Left renal cortex interstitium (tissue), 4 donors: ENCODE measurements at regions not wholly inside any gene's neighbourhood (a gene's known extent, or its start where the extent isn't known, plus 50 kb on each side); places are given as distances from the start of the nearest gene placed in this dataset.
A peak's percentile ranks its signal among the peaks of the same experiment; 100 is the strongest.
"Not testable (repeated sequence)": the region's sequence is repeated elsewhere in the genome, so short reads cannot be mapped to it uniquely, and the experiment has no call there.

Source experiments
- DNase-seq, 4 donors: peaks; one replicate each; pipeline ENCODE4 v3.0.0-alpha.2; 2013; ENCODE audit warnings: low read depth in 4 of 4, low spot score in 2 of 4, missing footprints in 1 of 4

DNA sequence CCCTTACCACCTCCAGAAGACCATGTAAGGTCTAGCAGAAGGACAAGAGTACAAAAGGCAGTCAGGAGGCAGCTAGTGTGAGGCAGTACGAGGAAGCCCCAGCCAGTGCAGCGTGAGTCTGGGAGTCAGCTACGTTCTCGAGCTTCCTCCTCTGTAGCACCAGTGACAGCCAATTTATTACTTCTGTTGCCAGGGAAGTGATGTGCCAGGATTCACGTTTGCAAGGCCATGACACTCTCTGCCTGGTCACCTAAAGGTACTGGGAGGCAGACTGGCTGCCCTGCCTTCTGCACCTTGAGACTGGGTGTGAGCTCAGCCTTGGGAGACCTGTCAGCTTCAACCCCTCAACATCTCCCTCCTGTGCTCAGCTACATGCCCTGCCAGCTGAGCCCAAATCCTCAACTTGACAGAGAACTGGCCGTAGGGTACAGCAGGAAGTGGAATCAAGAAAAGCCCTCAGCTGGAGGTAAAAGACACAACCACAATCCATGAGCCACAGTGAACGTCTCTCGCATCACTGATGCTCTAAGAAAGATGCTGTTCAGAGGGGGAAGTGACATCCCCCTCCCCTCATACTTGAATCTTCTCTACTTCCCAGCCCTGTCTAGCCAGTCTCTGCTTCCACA lies 182.5 kb upstream of the RGS6 start:
- no peak for DNase-seq

- DNase-seq, result no peak
These were observed 181.0 kb upstream of the RGS6 start for GRCh38 chr14:71751264-71751663.

DNA sequence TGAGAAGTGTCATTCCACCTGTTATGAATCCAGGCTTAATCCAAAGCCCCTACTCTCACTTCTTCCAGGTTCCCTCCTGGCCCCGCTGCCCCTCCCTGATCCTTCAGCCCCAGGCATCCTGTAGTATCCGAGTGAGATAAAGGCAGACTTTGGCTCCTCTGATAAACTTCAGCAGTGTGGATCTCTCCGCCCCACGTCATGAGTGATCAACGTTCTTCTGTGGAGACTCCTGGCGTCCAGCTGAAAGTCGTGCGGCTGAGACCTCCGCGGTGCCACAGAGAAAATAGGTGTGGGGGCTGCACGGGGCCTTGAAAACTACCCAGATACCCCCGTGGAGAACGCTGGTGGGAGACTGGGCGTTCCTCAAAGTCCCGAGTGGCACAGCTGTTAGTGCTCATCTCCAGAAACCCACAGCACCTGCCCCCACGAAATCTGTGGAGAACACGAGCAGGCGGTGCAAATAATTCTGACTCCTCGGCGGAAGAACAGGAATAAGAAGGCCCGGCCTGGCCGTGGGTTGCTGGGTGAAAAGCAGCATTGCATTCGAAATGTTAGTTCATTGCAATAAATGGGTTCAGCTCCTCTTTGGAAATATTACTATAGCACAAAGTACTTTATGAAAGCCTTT lies 180.0 kb upstream of the RGS6 start:
- no peak for DNase-seq

DNA sequence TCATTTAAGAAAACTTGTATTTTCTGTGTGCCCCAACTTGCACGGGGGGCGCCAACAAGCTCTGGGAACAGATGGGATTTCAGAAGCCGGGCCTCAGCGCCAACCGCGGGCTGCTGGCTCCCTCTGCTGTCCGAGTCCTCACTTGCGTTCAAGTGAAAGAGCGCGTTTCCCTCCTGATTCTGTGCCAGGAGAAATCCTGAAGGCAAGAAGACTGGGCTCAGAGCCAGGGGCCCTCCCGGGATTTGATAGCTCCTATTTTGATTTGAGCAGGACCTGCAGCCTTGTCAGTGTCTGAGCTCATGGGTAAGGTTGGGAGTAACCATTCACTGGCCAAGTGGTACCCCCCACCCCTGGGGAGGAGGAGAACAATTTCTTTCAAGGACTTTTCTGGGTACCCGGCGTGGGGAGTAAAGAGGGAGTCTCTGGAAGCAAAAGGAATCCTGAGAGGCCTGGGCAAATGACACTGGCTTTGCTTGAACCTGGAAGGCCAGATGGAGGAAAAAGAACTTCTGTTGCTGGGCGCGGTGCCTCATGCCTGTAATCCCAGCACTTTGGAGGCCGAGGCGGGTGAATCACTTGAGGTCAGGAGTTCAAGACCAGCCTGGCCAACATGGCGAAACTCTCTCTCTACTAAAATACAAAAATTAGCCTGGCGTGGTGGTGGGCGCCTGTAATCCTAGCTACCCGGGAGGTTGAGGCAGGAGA lies 179.0 kb upstream of the RGS6 start:
- DNase-seq, result peak; percentile 65 to 83 (median 74)

DNA sequence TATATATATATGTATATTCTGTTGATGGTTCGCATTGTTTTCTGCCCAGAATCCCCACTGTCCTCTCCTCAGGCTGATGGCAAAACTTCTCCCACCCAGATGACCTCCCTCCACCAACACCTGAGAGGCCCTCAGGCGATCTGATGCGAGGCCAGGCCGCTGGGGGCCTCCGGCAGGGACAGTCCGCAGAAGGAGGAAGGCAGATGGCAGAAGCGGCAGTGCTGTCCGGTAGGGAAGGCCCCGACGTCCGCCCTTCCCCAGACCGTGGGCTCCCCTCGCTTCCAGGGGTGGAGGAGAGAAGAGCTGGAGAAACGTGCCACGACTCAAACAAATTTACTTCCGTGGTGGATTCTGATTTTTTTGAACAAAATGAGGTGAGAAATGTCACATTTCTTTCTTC lies 178.3 kb upstream of the RGS6 start:
- DNase-seq, result no peak

DNA sequence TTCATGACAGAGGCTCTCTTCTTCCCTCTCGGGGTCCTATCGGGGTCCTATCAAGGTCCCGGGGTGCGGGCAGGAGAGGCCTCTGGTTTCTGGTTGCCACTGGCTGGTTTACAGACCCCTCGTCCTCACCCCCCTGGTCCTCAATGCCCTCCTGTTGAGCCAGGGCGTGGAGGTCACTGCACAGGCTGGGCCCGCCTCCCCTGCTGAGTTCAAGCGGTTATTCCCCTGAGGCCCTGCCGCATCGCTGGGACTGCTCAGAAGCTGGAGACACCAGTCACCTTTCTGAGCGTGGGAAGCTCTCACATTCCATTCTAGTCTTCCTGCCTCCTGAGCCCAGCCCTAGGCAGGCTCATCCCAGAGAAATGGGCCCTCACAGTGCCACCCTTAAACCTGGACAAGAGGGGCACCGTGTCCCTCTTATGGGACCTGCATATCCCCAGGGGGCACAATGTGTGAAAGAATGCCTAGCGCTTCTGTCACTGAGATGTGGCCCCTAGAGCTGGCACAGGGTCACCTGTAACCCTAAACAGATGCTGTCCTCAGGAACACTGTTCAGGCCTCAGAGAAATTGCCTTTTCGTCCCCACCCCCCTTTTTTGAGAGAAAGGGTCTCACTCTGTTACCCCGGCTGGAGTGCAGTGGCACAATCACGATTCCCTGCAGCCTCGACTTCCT lies 177.7 kb upstream of the RGS6 start:
- DNase-seq, result no peak

DNA sequence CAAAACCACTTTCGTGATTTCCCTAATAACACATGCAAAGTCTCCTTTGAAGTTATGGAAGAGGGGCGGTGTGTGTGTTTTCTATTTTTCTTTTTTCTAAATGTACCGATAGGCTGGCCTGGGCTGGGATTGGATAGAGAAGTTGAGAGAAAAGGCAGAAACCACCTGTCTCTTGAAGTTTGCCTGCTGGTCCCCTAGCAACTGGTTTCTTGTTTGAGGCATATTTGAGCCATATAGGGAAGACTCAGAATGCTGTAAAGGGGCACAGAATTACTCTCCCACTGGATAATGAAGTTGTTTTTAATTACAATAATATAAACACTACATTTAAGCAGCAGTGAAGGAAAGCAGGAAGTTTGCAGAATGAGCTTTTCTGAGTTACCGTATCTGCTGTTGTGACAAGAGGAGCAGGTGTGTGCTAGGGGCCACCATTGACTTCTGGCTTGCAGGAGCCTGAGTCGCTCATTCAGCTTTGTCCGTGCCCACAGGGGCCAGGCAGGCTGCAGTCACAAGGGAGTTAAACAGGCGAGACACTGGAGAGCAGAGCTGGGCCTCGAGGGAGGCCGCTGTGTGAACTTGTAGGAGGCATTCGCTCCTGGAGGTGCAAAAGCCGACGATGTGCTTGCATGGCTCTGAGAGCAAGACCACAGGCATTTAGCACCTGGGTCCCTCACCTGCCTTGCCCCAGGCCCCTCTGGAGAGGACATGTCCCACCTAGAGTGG lies 173.8 kb upstream of the RGS6 start:
- DNase-seq, result no peak

DNA sequence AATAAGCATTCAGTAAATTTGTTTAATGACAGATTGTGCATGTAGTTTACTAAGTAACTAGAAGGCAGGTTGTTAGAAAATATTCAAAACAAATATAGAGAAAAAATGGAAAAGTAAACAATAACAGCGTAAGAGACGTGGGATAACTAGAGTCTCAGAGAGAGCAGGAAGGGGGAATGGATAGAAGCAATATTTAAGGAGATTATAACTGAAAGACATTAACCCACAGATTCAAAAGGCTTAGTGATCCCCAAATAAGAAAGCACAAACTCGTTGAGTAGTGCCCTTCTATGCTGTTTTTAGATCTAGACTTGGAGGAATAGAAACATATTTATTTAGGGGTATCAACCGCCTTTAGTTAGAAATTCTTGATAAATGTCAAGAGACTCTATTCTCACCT lies 169.7 kb upstream of the RGS6 start:
- no peak for DNase-seq

GRCh38 chr14:71764701-71765382 lies 167.4 kb upstream of the RGS6 start:
- DNase-seq, result no peak

- DNase-seq, result no peak
These were observed 166.7 kb upstream of the RGS6 start for GRCh38 chr14:71765505-71765904.

GRCh38 chr14:71770431-71770830 lies 161.8 kb upstream of the RGS6 start:
- DNase-seq, result no peak

DNA sequence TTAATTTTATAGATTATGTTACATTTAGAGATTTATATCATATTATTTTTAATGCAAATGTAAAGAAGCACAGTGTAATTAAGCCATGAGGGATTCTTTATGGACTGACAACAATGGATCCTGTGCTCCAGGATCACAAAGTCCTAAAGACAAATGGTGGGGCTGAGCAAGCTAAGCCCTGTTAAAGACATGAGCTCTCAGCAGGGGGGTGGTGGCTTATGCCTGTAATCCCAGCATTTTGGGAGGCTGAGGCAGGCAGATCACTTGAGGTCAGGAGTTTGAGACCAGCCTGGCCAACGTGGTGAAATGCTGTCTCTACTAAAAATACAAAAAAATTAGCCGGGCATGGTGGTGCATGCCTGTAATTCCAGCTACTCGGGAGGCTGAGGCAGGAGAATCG lies 160.8 kb upstream of the RGS6 start:
- DNase-seq, result not testable (repeated sequence)

- not testable (repeated sequence) for DNase-seq
These were observed 160.2 kb upstream of the RGS6 start for GRCh38 chr14:71771996-71772395.

- DNase-seq, result no peak
These were observed 158.2 kb upstream of the RGS6 start for GRCh38 chr14:71773898-71774481.

DNA sequence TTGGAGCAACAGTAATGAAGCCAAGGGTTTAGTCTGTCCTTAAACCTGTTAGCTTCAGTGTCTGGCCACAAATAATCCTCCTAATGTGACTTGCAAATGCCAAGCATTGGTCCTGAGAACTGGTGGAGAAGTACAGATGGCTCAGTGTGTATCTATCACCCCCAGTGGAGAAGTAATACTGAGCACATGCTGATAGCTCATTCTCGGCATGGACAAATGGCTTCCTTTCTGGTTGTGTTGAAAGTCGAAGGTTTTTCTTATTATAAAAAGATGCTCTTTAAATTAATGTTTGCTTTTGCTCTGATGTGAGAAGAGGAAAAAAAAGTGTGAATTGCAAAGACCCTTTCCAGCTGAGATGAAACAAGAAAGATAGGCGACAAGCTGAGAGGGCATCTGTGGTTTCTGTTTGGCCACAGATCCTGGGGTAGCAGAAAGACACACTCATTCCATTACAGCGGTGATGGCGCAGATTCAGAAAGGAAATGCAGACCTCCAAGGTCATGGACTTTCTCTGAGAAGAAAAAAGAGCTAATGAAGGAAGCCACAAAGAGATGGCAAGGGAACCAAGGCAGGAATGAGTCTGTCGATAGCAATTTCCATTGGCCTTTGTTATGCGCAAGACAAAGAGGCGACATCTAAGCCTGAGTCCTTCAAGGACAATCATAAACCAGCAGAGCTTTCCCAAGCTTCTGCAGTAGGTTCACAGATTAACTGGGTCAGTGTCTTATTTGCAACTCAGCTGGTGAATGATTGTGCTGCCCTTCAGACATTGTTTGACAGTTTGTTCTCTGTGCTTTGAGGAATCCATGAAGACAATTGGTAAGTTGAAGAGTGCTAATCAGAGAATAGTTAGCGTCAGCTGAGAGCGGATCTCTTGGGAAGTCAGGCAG lies 155.5 kb upstream of the RGS6 start:
- no peak for DNase-seq

DNA sequence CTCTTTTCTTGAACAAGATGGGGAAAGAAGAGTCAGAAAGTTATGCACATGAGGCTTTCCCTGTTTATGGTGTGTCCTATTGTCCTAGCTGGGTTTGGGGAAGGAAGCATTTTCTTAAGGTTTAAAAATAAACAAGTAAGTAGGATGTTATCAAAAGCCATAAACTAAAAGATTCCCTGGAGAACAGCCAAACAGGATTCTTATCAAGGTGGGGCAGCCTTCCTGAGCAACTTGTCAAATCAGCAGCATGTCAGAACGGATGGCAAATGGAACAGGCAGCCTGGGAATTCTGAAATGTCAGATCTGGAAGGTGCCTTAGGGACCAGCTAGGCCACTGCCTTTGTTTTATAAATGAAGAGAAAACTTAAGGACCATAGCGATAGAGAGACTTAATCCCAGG lies 152.2 kb upstream of the RGS6 start:
- DNase-seq, result peak in 1 of 4 donors; percentile 12

DNA sequence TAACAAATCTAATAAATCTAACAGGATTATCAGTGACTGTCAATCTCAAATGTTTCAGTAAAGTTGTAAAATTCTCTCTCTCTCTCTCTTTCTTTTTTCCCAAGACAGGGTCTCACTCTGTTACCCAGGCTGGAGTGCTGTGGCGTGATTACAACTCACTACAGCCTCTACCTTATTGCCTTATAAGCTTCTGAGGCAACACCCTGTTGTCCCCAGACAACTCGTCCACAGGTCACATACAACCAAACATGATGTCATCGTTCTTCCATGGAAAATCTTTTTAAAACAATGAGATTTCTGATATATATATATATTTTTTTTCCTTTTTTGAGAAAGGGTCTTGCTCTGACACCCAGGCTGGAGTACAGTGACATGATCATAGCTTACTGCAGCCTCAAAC lies 151.4 kb upstream of the RGS6 start:
- DNase-seq, result no peak

GRCh38 chr14:71783088-71783487 lies 149.1 kb upstream of the RGS6 start:
- DNase-seq, result no peak

GRCh38 chr14:71783786-71784185 lies 148.4 kb upstream of the RGS6 start:
- DNase-seq, result no peak
